ENCODE measurements at regions not wholly inside any gene's neighbourhood (a gene's known extent, or its start where the extent isn't known, plus 50 kb on each side); places are given as distances from the start of the nearest gene placed in this dataset.

GRCh38 chr10:57162231-57162630 lies 801.2 kb upstream of the ZWINT start (continued):
- TF ChIP-seq, protein P1, sequence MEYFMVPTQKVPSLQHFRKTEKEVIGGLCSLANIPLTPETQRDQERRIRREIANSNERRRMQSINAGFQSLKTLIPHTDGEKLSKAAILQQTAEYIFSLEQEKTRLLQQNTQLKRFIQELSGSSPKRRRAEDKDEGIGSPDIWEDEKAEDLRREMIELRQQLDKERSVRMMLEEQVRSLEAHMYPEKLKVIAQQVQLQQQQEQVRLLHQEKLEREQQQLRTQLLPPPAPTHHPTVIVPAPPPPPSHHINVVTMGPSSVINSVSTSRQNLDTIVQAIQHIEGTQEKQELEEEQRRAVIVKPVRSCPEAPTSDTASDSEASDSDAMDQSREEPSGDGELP (IDR thresholded peaks at IDR 0.05; ENCODE audit: borderline replicate concordance, low read depth) = no peak
- TF ChIP-seq, protein P2, sequence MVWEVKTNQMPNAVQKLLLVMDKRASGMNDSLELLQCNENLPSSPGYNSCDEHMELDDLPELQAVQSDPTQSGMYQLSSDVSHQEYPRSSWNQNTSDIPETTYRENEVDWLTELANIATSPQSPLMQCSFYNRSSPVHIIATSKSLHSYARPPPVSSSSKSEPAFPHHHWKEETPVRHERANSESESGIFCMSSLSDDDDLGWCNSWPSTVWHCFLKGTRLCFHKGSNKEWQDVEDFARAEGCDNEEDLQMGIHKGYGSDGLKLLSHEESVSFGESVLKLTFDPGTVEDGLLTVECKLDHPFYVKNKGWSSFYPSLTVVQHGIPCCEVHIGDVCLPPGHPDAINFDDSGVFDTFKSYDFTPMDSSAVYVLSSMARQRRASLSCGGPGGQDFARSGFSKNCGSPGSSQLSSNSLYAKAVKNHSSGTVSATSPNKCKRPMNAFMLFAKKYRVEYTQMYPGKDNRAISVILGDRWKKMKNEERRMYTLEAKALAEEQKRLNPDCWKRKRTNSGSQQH (CRISPR knock-in tag; IDR thresholded peaks at IDR 0.05; ENCODE audit: low read depth) = no peak
- no peak for TF ChIP-seq ZNF772 (CRISPR knock-in tag; IDR thresholded peaks at IDR 0.05)
- no peak for TF ChIP-seq ZNF781 (CRISPR knock-in tag; IDR thresholded peaks at IDR 0.05; ENCODE audit: borderline replicate concordance, not compliant biosample characterization)
- TF ChIP-seq EP300 (IDR thresholded peaks at IDR 0.05; ENCODE audit: low read depth in 2 of 2, low read length in 2 of 2) = no peak
- no peak for TF ChIP-seq EP300 (CRISPR knock-in tag; IDR thresholded peaks at IDR 0.05; ENCODE audit: borderline replicate concordance)
- TF ChIP-seq KDM5B (CRISPR knock-in tag; IDR thresholded peaks at IDR 0.05; ENCODE audit: borderline replicate concordance) = no peak
- TF ChIP-seq HIVEP1 (CRISPR knock-in tag; IDR thresholded peaks at IDR 0.05) = no peak
- no peak for TF ChIP-seq KAT8 (CRISPR knock-in tag; IDR thresholded peaks at IDR 0.05)

DNA sequence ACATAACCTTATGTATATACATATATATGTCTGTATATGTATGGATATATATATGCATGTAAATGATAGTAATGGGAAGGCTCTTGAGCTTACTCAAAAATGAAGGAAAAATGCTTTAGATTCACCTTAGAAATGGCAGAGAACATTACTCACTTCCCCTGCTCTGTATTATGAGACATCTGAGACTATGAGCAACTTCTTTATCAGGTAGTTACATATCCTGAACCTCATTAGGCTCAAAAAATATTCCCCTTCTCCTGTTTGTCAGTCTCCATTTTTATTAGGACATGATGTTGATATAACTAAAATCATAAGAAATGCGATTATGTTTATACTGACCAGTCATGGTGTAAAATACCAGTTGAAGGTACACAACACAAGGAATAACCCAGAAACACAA lies 800.1 kb upstream of the ZWINT start:
- H2AFZ ChIP-seq (ENCODE audit: low read length) = no peak overlapping the region
- H3K27ac ChIP-seq (ENCODE audit: extremely low read length, insufficient read depth, low read length) = no peak overlapping the region
- 0% methylated on average over 1 of the region's 1 CpG for WGBS (ENCODE audit: low lambda C conversion rate)
- in situ Hi-C loops (cut with HindIII; ENCODE audit: extremely low pct_ligation_motif_present, low pct_unique_long_range_greater_than_20kb) (no loop called here), intact Hi-C loops (cut with micrococcal nuclease; ENCODE audit: unreplicated experiment) (no loop called here)
- H3K4me2 ChIP-seq (ENCODE audit: low read depth, low read length) = no peak overlapping the region
- BruUV-seq (replicated peaks) = no TSS peak
- no peak overlapping the region for H3K4me3 ChIP-seq (replicated peaks in 1 of 3; ENCODE audit: insufficient read depth in 1 of 3, low read depth in 2 of 3, low read length in 3 of 3)
- H4K20me1 ChIP-seq (ENCODE audit: insufficient read depth, low read length) = no peaks in the 10 kb centered on the region
- H3K27me3 ChIP-seq (ENCODE audit: control insufficient read depth in 1 of 2, insufficient read depth in 2 of 2, low read length in 2 of 2) = no peaks in the 10 kb centered on the region
- ChIA-PET CTCF (ENCODE audit: low intra/inter-chr PET ratio, low total read pairs) (no interaction called here), POLR2A (no interaction called here)
- FAIRE-seq (no peak), ATAC-seq (no peak), DNase-seq (ENCODE audit: low spot score) (no peak)
- no peak overlapping the region for H3K9ac ChIP-seq (ENCODE audit: insufficient read depth, low read depth, low read length)
- H3K4me1 ChIP-seq (ENCODE audit: insufficient read depth, low read length) = no peaks in the 10 kb centered on the region
- H3K36me3 ChIP-seq (replicated peaks in 1 of 2; ENCODE audit: control insufficient read depth in 1 of 2, insufficient read depth in 2 of 2, low read length in 2 of 2) = no peaks in the 10 kb centered on the region
- H3K9me3 ChIP-seq (ENCODE audit: low read length) = peaks cover 20% of the 10 kb centered on the region
- no peaks in the 10 kb centered on the region for H3K79me2 ChIP-seq (ENCODE audit: insufficient read depth, low read length)
- TF ChIP-seq ZNF430 (CRISPR knock-in tag; IDR thresholded peaks at IDR 0.05) (no peak), TRIM24 (CRISPR knock-in tag; IDR thresholded peaks at IDR 0.05) (no peak), PLRG1 (conservative IDR thresholded peaks at IDR 0.05) (no peak), PPARG (CRISPR knock-in tag; conservative IDR thresholded peaks at IDR 0.05) (no peak), ZNF362 (CRISPR knock-in tag; IDR thresholded peaks at IDR 0.05; ENCODE audit: borderline replicate concordance) (no peak), MLLT10 (CRISPR knock-in tag; IDR thresholded peaks at IDR 0.05) (no peak), SMYD3 (CRISPR knock-in tag; IDR thresholded peaks at IDR 0.05) (no peak)
- TF ChIP-seq, protein P3, sequence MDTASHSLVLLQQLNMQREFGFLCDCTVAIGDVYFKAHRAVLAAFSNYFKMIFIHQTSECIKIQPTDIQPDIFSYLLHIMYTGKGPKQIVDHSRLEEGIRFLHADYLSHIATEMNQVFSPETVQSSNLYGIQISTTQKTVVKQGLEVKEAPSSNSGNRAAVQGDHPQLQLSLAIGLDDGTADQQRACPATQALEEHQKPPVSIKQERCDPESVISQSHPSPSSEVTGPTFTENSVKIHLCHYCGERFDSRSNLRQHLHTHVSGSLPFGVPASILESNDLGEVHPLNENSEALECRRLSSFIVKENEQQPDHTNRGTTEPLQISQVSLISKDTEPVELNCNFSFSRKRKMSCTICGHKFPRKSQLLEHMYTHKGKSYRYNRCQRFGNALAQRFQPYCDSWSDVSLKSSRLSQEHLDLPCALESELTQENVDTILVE (CRISPR knock-in tag; IDR thresholded peaks at IDR 0.05) = no peak
- TF ChIP-seq, protein P4, sequence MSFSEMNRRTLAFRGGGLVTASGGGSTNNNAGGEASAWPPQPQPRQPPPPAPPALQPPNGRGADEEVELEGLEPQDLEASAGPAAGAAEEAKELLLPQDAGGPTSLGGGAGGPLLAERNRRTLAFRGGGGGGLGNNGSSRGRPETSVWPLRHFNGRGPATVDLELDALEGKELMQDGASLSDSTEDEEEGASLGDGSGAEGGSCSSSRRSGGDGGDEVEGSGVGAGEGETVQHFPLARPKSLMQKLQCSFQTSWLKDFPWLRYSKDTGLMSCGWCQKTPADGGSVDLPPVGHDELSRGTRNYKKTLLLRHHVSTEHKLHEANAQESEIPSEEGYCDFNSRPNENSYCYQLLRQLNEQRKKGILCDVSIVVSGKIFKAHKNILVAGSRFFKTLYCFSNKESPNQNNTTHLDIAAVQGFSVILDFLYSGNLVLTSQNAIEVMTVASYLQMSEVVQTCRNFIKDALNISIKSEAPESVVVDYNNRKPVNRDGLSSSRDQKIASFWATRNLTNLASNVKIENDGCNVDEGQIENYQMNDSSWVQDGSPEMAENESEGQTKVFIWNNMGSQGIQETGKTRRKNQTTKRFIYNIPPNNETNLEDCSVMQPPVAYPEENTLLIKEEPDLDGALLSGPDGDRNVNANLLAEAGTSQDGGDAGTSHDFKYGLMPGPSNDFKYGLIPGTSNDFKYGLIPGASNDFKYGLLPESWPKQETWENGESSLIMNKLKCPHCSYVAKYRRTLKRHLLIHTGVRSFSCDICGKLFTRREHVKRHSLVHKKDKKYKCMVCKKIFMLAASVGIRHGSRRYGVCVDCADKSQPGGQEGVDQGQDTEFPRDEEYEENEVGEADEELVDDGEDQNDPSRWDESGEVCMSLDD (CRISPR knock-in tag; IDR thresholded peaks at IDR 0.05; ENCODE audit: borderline replicate concordance) = no peak

Measured in HepG2 (cell line).